GM21825 (cell line): ENCODE measurements at regions not wholly inside any gene's neighbourhood (a gene's known extent, or its start where the extent isn't known, plus 50 kb on each side); places are given as distances from the start of the nearest gene placed in this dataset.

Experiments used
- ATAC-seq: cut with Tn5 transposase; IDR thresholded peaks from one replicate; pipeline ENCODE4 v1.9.1; 2021; ENCODE audit warnings: mild to moderate bottlenecking, moderate library complexity; ENCODE audit not compliant: unreplicated experiment

DNA sequence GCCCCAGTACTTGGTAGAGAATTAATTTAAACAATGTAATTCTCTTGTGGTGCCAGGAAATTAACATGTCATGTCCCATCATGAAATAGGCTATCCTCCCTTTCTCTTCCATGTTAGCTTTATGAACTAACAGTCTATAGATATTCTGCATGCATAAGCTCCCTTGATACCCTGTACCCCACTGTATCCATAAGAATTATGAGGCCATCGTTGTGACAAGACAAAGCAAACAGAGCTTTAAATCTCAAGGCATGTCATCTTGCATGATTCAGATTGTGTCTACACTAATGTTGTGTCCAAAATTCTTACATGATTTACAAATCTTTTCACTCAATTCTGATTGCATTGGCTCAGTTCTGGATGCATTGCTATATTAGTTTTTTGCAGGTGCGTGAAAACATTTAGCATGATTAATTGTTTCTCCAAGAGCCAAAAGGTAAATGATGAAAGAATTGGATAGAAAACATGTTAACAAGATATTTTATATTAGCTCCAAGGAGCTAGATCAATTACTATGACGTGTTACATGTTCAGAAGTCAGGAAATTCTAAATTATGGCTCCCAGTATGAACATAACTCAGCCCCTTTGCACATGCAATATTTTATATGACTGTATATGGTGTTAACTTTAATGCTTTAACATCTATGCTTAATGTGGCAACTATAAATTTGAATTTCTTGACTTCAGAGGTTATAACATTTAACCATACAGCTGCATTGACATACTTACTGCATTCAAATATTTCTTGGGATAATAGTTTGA is 620.3 kb downstream of the SLC4A3 start:
- ATAC-seq, result no peak

DNA sequence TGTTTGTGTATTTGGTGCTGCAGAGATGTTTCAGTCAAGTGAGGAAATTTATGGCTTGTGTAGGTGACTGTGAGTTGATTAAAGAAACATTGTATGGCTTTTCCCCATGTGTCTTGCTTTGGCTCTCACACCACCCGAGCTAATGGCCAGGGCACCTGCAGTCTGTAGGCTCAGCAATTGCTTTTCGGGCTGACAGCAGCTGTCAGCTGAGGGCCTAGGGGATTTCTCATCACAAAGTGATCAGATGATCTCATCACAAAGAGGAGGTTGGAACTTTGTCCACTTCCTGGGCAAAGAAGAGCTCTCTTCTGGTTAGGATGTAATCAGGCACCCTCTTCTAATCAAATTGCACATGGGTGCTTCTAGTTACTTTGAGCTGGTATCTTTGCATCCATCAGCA is 632.2 kb downstream of the SLC4A3 start:
- ATAC-seq, result no peak

DNA sequence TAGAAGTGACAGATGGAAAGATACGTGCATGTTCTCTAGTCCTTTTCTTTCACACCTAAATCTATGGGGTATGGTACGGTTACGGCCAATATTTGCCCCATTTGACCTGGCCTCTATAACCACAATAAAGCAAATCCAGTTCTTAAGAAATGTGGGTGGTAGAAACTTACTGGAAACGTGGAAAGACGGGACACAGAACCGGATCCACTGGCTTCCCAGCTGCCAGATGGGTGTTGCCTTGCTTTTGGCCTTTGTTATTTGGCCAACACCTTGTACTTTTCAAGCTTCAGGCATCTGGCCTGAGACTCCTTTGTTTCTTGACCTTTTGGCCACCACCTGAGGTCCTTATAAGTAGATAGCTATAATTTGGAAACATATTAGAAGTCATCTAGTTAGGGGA is 635.9 kb downstream of the SLC4A3 start:
- no peak for ATAC-seq

- ATAC-seq, result no peak
These were observed 641.9 kb downstream of the SLC4A3 start for GRCh38 chr2:220269367-220269766.

- ATAC-seq, result no peak
These were observed 643.1 kb downstream of the SLC4A3 start for GRCh38 chr2:220270481-220271070.

DNA sequence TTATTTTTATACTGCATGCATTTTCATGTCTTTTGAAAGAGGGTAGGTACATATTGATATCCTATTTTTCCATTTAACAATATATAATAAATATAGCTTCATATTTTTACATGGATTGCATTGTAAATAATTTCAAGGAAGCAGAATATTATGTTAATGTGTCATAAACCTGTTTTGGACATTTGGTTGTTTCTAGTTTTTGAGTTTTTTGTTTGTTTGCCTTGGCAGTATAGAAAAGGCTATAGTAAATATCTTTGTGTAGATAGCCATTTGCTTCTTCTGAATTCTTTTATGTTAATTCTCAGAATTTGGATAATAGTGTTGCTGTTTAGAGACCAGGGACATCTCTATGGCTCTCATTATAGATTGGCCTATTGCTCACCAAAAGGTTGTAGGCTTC is 645.2 kb downstream of the SLC4A3 start:
- ATAC-seq, result no peak

- ATAC-seq, result no peak
These were observed 645.7 kb downstream of the SLC4A3 start for GRCh38 chr2:220273082-220273481.

- no peak for ATAC-seq
These were observed 648.0 kb downstream of the SLC4A3 start for GRCh38 chr2:220275454-220275853.

- no peak for ATAC-seq
These were observed 649.5 kb downstream of the SLC4A3 start for GRCh38 chr2:220276741-220277444.

GRCh38 chr2:220277445-220277975 is 650.1 kb downstream of the SLC4A3 start:
- ATAC-seq, result no peak

DNA sequence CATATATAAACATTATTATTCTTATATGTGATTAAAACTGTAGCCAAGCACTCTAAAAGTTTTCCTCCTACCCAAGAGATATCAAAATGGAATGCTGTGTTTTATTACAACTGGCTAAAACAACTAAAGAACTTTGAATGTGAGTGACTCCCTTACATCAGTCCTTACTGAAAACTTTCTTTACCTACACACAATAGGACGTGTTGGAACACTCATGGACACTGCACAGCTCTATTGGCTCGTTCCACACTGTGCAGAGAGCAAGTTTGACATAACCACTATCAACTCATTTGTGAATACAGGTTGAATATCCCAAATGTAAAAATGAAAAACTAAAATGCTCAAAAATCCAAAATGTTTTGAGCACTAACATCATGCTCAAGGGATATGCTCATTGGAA is 650.6 kb downstream of the SLC4A3 start:
- no peak for ATAC-seq

DNA sequence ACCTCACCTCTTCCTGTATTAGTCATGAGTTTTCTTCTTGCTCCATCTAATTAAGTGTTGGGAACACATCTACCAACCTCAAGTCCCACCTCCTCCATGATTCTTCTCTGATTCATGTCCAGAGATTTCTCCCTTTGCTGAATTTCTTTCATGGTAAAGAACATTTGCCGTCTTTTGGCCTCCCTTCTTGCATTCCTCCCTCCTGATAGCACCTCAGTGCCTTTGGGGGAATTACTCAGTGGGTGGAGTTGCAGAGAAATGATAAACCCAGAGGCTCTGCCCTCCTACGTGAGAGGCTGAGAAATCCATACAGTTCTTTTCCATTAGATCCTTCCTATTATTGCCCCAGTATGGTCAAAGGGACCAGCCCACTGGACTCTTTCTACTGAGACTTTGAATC is 651.9 kb downstream of the SLC4A3 start:
- no peak for ATAC-seq

GRCh38 chr2:220279840-220280239 is 652.4 kb downstream of the SLC4A3 start:
- no peak for ATAC-seq

- ATAC-seq, result no peak
These were observed 653.3 kb downstream of the SLC4A3 start for GRCh38 chr2:220280736-220281135.

DNA sequence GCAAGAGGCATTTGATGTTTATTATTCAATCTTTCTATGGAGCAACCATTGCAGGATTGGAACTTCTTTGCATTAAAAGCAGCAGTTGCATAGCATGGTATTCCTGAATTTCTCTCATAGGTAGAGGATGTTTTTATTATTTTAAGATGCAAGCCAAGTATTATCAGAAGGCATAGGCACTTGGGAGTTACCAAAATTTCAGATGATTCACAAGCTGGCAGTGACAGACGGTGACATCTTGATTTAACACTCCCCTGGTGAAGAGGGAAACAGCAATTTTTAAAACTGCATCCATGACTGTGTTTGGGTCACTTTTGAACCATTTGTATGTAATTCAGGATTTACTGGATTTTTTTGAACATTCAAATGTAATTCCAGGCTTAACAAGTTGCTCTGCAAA is 654.3 kb downstream of the SLC4A3 start:
- ATAC-seq, result no peak

- no peak for ATAC-seq
These were observed 654.8 kb downstream of the SLC4A3 start for GRCh38 chr2:220282236-220282635.

DNA sequence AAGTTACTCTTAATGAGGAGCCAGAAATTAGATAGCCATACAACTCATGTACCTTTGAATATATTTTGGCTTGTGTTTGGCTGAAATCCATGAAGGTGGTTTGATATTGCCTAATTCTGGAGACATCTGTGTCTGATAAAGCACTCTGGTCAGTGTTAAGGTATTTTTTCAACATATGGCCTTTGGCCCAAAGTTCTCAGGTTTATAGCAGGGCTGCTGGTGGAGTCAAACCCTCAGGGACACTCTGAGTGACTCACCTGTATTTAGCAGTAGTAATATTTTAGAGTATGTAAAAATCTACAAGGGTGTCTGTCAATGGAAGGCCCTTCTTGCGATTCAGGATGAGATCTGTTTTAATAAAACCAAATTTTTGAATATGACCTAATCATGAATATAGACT is 666.5 kb downstream of the SLC4A3 start:
- ATAC-seq, result no peak

GRCh38 chr2:220296174-220296573 is 668.7 kb downstream of the SLC4A3 start:
- no peak for ATAC-seq

- ATAC-seq, result no peak
These were observed 669.7 kb downstream of the SLC4A3 start for GRCh38 chr2:220297093-220297492.

- no peak for ATAC-seq
These were observed 673.4 kb downstream of the SLC4A3 start for GRCh38 chr2:220300806-220301205.

GRCh38 chr2:220302756-220303155 is 675.3 kb downstream of the SLC4A3 start:
- no peak for ATAC-seq

DNA sequence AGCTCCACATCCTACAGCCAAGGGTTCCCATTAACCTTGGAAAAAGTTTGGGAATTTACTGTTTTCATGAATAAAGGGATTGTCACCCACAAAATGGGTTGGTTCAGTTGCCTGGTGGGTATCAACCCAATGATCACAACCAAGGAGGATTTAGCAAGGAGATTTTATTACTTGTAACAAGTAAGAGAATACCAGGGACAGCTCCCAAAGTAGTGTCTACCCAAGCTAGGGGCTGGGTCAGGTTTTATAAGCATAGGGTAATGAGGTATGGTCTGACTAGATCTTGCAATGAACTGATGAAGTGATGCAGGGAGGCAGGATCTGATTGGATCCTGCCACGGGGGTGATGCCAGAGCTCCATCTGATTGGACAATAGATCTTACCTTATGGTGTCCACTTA is 681.8 kb downstream of the SLC4A3 start:
- no peak for ATAC-seq
